ENCODE measurements at regions not wholly inside any gene's neighbourhood (a gene's known extent, or its start where the extent isn't known, plus 50 kb on each side); places are given as distances from the start of the nearest gene placed in this dataset.
"Not testable (repeated sequence)": the region's sequence is repeated elsewhere in the genome, so short reads cannot be mapped to it uniquely, and the experiment has no call there.

DNA sequence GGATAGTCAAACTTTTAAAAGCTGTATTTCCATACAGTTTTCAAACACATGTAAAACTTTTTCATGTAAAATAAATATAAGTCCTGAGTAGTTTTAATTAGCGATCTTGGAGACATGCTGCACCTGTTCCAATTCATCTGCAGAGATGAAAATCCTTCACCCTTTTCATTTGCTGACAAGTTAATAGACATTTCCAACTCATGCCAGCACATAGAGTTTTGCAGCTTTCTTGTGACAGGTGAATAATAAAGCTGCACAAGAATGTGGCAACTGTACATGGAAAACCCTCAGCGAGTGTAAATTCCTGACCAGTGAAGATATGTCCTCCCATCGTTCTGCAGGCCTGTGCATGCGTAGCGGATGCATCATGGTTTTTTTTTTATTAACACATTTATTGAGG lies 771.4 kb downstream of the TDRD15 start:
- no peak for ATAC-seq

DNA sequence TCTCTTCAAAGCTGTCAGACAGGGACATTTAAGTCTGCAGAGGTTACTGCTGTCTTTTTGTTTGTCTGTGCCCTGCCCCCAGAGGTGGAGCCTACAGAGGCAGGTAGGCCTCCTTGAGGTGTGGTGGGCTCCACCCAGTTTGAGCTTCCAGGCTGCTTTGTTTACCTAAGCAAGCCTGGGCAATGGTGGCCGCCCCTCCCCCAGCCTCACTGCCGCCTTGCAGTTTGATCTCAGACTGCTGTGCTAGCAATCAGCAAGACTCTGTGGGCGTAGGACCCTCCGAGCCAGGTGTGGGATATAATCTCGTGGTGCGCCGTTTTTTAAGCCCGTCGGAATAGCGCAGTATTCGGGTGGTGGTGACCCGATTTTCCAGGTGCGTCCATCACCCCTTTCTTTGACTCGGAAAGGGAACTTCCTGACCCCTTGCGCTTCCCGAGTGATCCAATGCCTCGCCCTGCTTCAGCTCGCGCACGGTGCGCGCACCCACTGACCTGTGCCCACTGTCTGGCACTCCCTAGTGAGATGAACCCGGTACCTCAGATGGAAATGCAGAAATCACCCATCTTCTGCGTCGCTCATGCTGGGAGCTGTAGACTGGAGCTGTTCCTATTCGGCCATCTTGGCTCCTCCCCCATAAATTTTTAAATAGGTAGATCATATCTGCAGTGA lies 785.1 kb downstream of the TDRD15 start:
- ATAC-seq, result not testable (repeated sequence)

DNA sequence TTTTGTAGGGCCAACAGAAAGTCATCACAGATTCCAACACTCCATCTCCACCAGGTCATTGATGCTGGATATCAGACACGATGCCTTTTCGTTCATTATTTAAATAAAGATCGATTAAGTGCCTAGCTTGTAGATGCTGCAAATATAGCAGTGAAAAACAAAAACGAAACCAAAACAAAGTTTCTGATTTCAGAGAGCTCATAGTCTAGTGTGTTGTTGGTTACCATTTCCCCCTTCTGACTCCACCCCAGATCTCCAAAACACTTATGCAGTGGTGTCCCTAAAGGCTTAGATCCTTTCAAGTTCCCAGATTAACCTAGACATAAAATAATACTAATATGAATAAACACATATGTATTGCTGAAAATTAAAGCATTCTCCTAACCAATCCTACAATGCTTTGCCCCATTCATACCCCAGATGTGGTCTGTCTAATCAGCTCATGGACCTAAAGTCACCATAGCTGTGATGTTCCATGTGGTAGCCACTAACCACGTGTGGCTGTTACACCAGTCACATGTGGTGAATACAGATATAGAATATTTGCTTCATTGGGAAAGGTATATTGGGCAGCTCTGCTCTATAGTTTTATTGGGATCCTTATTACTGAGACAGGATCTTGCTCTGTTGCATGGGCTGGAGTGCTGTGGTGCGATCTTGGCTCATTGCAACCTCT lies 787.2 kb downstream of the TDRD15 start:
- no peak for ATAC-seq

- no peak for ATAC-seq
Observed at GRCh38 chr2:21912405-21912804, 788.6 kb downstream of the TDRD15 start.

GRCh38 chr2:21915201-21915600 lies 791.4 kb downstream of the TDRD15 start:
- no peak for ATAC-seq

GRCh38 chr2:21916934-21917522 lies 793.3 kb downstream of the TDRD15 start:
- no peak for ATAC-seq

DNA sequence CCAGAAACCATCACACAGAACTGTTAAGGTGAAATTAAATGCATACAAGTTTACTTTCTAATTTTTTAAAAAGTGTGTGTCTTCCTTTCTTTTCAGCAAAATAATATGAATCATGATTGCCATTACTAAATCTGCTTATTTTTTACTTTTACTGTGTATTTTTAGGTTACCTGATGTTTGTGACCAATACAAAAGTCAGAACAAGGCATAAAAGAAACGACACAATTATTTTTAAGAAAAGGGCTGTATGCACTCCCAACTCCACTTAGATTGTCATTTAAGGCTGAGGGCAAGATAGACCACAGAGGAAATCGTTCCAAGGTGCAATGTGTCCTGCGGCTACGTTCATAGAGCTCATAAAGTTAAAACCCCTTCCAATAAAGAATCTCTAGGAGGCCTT lies 797.0 kb downstream of the TDRD15 start:
- no peak for ATAC-seq

DNA sequence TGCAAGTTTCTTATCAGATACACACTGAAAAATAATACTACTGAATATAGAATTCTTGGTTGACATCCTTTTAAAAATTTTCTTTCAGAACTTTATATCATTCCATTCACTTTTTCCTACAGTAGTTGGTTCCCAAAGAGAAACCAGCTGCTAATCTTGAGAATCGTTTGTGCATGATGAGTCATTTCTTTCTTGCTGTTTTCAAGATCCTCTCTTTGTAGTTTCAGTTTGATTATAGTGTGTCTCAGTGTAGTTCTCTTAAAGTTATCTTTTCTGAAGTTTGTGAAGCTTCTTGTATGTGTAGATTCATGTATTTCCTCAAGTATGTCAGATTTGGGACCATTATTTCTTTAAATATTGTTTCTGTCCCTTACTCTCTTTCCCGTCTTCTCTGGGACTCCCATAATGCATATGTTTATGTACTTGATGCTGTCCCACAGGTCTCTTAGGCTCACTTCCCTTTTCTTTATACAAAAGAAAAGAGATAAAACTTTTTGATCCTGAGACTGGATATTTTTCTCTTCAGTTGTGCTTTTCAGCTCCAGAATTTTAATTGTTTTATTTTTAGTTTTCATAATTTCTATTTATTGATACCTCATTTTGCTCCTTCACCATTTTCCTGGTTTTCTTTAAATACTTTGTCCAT lies 801.0 kb downstream of the TDRD15 start:
- no peak for ATAC-seq

GRCh38 chr2:21928292-21928691 lies 804.5 kb downstream of the TDRD15 start:
- no peak for ATAC-seq

GRCh38 chr2:21930226-21930625 lies 806.5 kb downstream of the TDRD15 start:
- ATAC-seq, result no peak

DNA sequence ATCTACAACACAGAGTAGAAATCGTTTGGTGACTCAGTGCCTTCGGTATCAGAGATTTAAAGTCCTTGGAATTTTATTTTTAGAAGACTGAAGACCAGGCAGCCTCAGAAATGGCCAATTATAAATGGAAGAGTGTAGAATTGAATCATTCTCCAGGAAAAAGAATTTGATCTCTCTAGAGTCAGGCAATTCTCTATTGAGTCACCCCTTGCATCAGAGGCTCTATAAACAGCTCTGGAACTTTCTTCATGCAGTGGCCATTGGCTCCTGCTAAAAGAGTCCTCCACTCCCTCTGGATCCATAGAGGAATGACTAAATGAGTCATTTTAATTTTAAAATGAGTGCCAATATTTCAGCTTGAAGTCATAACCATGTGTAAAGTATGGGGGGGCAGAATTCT lies 816.2 kb downstream of the TDRD15 start:
- ATAC-seq, result no peak

GRCh38 chr2:21944536-21944935 lies 820.8 kb downstream of the TDRD15 start:
- no peak for ATAC-seq

- ATAC-seq, result no peak
Observed at GRCh38 chr2:21945658-21946057, 821.9 kb downstream of the TDRD15 start.

GRCh38 chr2:21947046-21947445 lies 823.3 kb downstream of the TDRD15 start:
- ATAC-seq, result no peak

DNA sequence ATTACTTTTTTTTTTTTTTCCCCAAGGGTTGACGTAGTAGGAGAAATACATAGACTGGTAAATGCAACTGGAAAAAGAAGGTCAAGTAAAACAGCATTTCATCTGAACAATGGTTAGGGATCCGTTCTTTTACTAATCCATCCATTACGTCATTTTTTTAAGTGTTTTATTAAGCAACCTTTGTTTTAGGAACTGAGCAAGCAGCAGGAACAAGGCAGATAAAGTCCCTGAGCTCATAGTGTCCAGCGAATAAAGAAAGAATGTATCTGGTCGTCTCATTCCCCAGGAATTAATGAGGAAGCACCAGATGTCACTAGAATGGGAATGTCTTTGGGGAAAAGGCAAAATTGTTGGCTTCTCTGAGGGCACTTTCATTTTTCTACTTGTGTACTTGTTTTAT lies 842.4 kb downstream of the TDRD15 start:
- ATAC-seq, result no peak

DNA sequence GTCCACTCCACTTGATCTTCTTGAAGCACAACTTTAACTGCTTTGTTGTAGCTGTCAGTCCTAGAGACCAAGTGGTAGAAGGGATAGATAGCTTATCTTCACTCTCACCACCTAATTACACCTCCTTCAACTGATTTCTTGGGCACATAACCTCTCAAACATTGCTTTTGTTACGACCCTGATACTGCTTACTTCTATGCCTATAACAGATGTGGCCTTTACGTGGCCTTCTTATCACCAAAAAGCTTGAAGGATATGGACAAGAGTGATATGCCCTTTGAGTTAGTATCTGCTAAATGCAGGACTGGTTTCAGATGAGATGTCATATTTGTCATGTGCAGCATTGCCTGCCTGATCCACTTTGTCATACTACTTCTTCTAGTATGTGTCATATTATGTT lies 847.2 kb downstream of the TDRD15 start:
- ATAC-seq, result no peak

DNA sequence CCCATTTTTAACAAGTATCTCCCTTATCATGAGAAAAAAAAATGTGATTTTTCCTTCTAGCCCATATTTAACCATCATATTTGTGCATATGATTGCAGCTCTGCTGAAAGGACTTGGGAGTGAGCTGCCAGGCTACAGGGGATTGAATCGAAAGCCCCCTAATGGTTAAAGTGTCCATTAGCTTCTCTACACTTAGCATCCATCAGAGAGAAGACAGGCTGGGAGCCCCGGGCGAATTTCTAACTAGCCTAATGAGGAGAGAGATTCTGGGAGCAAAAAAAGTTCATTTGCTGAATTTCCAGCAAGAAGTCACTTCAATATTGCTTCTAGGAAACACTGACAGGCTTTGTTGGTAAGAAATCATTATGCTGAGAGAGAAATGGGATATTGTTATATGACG lies 848.8 kb downstream of the TDRD15 start:
- ATAC-seq, result no peak

DNA sequence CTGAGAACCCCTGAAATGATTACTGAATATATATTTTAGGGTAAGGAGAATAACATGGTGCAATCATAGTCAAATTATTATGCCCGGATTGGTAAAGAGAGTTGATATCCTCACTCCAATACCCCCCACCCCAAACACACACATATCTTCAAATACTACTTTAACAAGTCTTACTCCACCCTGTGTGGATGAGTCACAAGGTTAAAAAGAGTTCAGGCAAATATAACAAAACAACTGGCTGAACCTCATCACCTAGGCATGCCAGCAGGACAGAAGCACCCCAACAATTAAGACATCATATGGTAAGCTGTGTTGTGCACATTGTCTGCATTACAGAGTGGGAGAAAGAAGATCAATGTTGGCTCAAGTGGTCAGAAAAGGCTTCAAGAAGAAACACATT lies 857.4 kb downstream of the TDRD15 start:
- no peak for ATAC-seq

DNA sequence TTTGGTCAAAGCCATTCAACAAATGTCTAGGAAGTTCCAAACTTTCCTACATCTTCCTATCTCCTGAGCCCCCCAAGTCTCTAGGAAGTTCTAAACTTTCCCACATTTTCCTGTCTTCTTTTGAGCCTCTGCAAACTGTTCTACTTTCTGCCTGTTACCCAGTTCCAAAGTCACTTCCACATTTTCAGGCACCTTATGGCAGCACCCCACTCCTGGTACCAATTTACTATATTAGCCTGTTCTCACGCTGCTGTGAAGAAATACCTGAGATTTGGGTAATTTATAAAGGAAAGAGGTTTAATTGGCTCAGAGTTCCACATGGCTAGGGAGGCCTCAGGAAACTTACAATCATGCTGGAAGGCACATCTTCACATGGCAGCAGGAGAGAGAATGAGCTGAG lies 869.2 kb downstream of the TDRD15 start:
- no peak for ATAC-seq

- no peak for ATAC-seq
Observed at GRCh38 chr2:21996339-21996738, 872.6 kb downstream of the TDRD15 start.

DNA sequence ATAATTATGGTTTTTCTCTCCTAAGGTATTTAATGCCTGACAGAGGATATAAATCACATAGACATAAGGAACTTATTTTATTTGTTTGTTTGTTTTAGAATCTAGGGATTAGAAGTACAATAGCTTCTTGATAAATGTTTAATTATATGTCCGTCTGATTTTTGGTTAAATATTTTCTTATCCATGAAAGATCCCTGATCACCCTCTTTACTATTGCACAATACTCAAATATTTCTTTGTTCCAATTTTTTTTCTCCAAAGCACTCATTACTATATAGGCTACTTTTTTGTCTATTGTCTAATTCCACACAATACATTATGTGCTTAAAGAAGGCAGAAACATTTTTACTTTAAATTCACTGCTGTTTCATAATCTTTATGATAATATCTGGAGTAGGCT lies 875.8 kb downstream of the TDRD15 start:
- ATAC-seq, result no peak

- no peak for ATAC-seq
Observed at GRCh38 chr2:22002066-22002465, 878.3 kb downstream of the TDRD15 start.

GRCh38 chr2:22003270-22003669 lies 879.5 kb downstream of the TDRD15 start:
- no peak for ATAC-seq

DNA sequence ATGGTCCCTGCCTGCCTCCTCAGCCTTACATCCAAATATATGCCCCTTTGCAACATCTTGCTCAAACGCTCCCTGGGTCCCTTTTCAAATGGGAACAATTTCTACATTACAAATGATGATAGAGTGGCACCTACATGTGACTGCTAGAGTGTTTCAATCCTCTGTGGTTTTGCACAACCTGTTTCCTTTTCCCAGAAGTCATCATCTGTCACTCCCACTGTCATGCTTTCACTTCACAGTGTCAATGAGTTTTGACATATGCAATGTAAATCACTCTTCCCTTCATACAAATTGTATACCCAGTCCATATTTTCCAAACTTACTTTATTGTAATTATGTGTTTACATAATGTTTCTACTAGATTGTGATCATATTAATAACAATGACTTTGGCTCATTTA lies 887.3 kb downstream of the TDRD15 start:
- ATAC-seq, result no peak

All from esophagus mucosa (tissue), 1 donor.